ENCODE measurements at regions not wholly inside any gene's neighbourhood (a gene's known extent, or its start where the extent isn't known, plus 50 kb on each side); places are given as distances from the start of the nearest gene placed in this dataset.

DNA sequence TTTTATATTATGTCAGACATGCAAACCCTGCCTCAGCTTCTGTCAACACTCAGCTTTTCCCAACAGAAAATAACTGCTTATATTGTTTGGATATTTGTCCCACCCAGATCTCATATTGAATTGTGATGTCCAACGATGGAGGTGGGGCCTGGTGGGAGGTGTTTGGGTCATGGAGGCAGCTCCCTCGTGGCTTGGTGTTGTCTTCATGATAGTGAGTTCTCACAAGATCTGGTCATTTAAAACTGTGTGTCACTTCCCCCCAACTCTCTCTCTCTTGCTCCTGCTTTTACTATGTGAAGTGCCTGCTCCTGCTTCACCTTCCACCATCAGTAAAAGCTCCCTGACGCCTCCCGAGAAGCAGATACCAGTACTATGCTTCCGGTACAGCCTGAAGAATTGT, 85.8 kb upstream of the KCNMA1 start:
- TF ChIP-seq EP300 (IDR thresholded peaks at IDR 0.05), result no peak
- TF ChIP-seq POLR2A (IDR thresholded peaks at IDR 0.05), result no peak
- TF ChIP-seq, protein P1, sequence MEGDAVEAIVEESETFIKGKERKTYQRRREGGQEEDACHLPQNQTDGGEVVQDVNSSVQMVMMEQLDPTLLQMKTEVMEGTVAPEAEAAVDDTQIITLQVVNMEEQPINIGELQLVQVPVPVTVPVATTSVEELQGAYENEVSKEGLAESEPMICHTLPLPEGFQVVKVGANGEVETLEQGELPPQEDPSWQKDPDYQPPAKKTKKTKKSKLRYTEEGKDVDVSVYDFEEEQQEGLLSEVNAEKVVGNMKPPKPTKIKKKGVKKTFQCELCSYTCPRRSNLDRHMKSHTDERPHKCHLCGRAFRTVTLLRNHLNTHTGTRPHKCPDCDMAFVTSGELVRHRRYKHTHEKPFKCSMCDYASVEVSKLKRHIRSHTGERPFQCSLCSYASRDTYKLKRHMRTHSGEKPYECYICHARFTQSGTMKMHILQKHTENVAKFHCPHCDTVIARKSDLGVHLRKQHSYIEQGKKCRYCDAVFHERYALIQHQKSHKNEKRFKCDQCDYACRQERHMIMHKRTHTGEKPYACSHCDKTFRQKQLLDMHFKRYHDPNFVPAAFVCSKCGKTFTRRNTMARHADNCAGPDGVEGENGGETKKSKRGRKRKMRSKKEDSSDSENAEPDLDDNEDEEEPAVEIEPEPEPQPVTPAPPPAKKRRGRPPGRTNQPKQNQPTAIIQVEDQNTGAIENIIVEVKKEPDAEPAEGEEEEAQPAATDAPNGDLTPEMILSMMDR (IDR thresholded peaks at IDR 0.05), result no peak

All from upper lobe of left lung (tissue), 4 donors.